Colonic mucosa (tissue), 4 donors: ENCODE measurements at regions not wholly inside any gene's neighbourhood (a gene's known extent, or its start where the extent isn't known, plus 50 kb on each side); places are given as distances from the start of the nearest gene placed in this dataset.

Experiments
- DNase-seq: peaks from one replicate; pipeline ENCODE4 v3.0.0-alpha.2; 2020
- H3K27ac ChIP-seq: fragments of 200-600 bp; one replicate; pipeline ENCODE4 v1.8.0; 2021
- H3K27me3 ChIP-seq: fragments of 200-600 bp; one replicate; pipeline ENCODE4 v1.8.0; 2021
- H3K36me3 ChIP-seq: fragments of 200-600 bp; one replicate; pipeline ENCODE4 v1.8.0; 2021
- H3K4me1 ChIP-seq: fragments of 200-600 bp; one replicate; pipeline ENCODE4 v1.8.0; 2021; ENCODE audit warnings: mild to moderate bottlenecking
- H3K4me3 ChIP-seq: fragments of 200-600 bp; one replicate; pipeline ENCODE4 v1.8.0; 2021
- H3K9ac ChIP-seq, 2 donors: one replicate each; pipeline ENCODE4 v1.7.0; 2013; ENCODE audit warnings: control low read depth in 2 of 2, low read depth in 2 of 2, low read length in 2 of 2
- H3K9me3 ChIP-seq: fragments of 200-600 bp; one replicate; pipeline ENCODE4 v1.8.0; 2021
- CTCF ChIP-seq: fragments of 200-600 bp; IDR thresholded peaks from one replicate; pipeline ENCODE4 v1.8.0; 2022; ENCODE audit warnings: antibody characterized with exemption, mild to moderate bottlenecking
- intact Hi-C: fragments of 100-400 bp; cut with DNase I; formaldehyde crosslinking; loops from one replicate; pipeline ENCODE4 v1.14.1; 2022
- donor health status: healthy.
- donor health status: DM: no; HTN: no; CAD: no.
- donor health status: DM: no; HTN: no; CAD: no.

GRCh38 chr2:146131785-146132184 lies 1611.9 kb upstream of the ZEB2 start:
- Histone ChIP-seq H3K4me3 (no peak overlapping the region), H3K4me1 (no peaks in the 10 kb centered on the region), H3K27me3 (no peaks in the 10 kb centered on the region), H3K9ac (no peak overlapping the region), H3K36me3 (no peaks in the 10 kb centered on the region), H3K9me3 (no peaks in the 10 kb centered on the region), H3K27ac (no peak overlapping the region)
- no peak for DNase-seq
- no peak for TF ChIP-seq CTCF
- intact Hi-C loops, result no loop called here

GRCh38 chr2:146131048-146131447 lies 1611.1 kb upstream of the ZEB2 start:
- Histone ChIP-seq H3K36me3 (no peaks in the 10 kb centered on the region), H3K27ac (no peak overlapping the region), H3K4me3 (no peak overlapping the region), H3K9ac (no peak overlapping the region), H3K9me3 (no peaks in the 10 kb centered on the region), H3K4me1 (no peaks in the 10 kb centered on the region), H3K27me3 (no peaks in the 10 kb centered on the region)
- TF ChIP-seq CTCF, result no peak
- intact Hi-C loops, result no loop called here
- DNase-seq, result no peak

- no peaks in the 10 kb centered on the region for H3K4me1 ChIP-seq
- no peak overlapping the region for H3K27ac ChIP-seq
- H3K4me3 ChIP-seq, result no peak overlapping the region
- DNase-seq, result no peak
- no peak for TF ChIP-seq CTCF
- H3K27me3 ChIP-seq, result no peaks in the 10 kb centered on the region
- no peaks in the 10 kb centered on the region for H3K36me3 ChIP-seq
- H3K9ac ChIP-seq, result no peak overlapping the region
- H3K9me3 ChIP-seq, result no peaks in the 10 kb centered on the region
- intact Hi-C loops, result no loop called here
These were observed 1610.4 kb upstream of the ZEB2 start for GRCh38 chr2:146130290-146130689.

- DNase-seq, result no peak
- no peak overlapping the region for H3K9ac ChIP-seq
- H3K36me3 ChIP-seq, result no peaks in the 10 kb centered on the region
- no peaks in the 10 kb centered on the region for H3K9me3 ChIP-seq
- no peak for TF ChIP-seq CTCF
- H3K27ac ChIP-seq, result no peak overlapping the region
- no peaks in the 10 kb centered on the region for H3K27me3 ChIP-seq
- intact Hi-C loops, result no loop called here
- no peak overlapping the region for H3K4me3 ChIP-seq
- H3K4me1 ChIP-seq, result no peaks in the 10 kb centered on the region
These were observed 1609.3 kb upstream of the ZEB2 start for GRCh38 chr2:146129231-146129630.

- intact Hi-C loops, result no loop called here
- H3K36me3 ChIP-seq, result no peaks in the 10 kb centered on the region
- no peak overlapping the region for H3K9ac ChIP-seq
- no peaks in the 10 kb centered on the region for H3K4me1 ChIP-seq
- no peak overlapping the region for H3K27ac ChIP-seq
- no peak for TF ChIP-seq CTCF
- no peaks in the 10 kb centered on the region for H3K9me3 ChIP-seq
- DNase-seq, result no peak
- H3K27me3 ChIP-seq, result no peaks in the 10 kb centered on the region
- no peak overlapping the region for H3K4me3 ChIP-seq
These were observed 1608.3 kb upstream of the ZEB2 start for GRCh38 chr2:146128216-146128615.

GRCh38 chr2:146125551-146125950 lies 1605.6 kb upstream of the ZEB2 start:
- H3K4me3 ChIP-seq, result no peak overlapping the region
- no peak for DNase-seq
- H3K27me3 ChIP-seq, result no peaks in the 10 kb centered on the region
- no peak overlapping the region for H3K9ac ChIP-seq
- TF ChIP-seq CTCF, result no peak
- intact Hi-C loops, result no loop called here
- H3K4me1 ChIP-seq, result no peaks in the 10 kb centered on the region
- no peaks in the 10 kb centered on the region for H3K9me3 ChIP-seq
- H3K36me3 ChIP-seq, result no peaks in the 10 kb centered on the region
- no peak overlapping the region for H3K27ac ChIP-seq
